Fibroblast of pulmonary artery (primary cell): ENCODE measurements at regions not wholly inside any gene's neighbourhood (a gene's known extent, or its start where the extent isn't known, plus 50 kb on each side); places are given as distances from the start of the nearest gene placed in this dataset.
"Not testable (repeated sequence)": the region's sequence is repeated elsewhere in the genome, so short reads cannot be mapped to it uniquely, and the experiment has no call there.

Experiments
- DNase-seq: peaks from one replicate; pipeline ENCODE4 v3.0.0-alpha.2; 2010; ENCODE audit warnings: low read depth
- H3K4me3 ChIP-seq: replicated peaks from 2 replicates; pipeline ENCODE4 v1.5.1; 2011; ENCODE audit warnings: low read depth, mild to moderate bottlenecking, control low read depth, low read length, moderate library complexity
- TF ChIP-seq, protein P1 (sequence below): IDR thresholded peaks from 2 replicates; pipeline ENCODE4 v1.5.1; 2011; ENCODE audit warnings: mild to moderate bottlenecking, control low read depth, low read length, inconsistent platforms; ENCODE audit errors: missing control alignments

- not testable (repeated sequence) for H3K4me3 ChIP-seq, DNase-seq
These were observed 50.6 kb upstream of the GRHL3 start for GRCh38 chr1:24268555-24268954.

- no peak for DNase-seq
- TF ChIP-seq, protein P1, sequence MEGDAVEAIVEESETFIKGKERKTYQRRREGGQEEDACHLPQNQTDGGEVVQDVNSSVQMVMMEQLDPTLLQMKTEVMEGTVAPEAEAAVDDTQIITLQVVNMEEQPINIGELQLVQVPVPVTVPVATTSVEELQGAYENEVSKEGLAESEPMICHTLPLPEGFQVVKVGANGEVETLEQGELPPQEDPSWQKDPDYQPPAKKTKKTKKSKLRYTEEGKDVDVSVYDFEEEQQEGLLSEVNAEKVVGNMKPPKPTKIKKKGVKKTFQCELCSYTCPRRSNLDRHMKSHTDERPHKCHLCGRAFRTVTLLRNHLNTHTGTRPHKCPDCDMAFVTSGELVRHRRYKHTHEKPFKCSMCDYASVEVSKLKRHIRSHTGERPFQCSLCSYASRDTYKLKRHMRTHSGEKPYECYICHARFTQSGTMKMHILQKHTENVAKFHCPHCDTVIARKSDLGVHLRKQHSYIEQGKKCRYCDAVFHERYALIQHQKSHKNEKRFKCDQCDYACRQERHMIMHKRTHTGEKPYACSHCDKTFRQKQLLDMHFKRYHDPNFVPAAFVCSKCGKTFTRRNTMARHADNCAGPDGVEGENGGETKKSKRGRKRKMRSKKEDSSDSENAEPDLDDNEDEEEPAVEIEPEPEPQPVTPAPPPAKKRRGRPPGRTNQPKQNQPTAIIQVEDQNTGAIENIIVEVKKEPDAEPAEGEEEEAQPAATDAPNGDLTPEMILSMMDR, result no peak
- no peak overlapping the region for H3K4me3 ChIP-seq
These were observed 52.2 kb upstream of the GRHL3 start for GRCh38 chr1:24266998-24267397.

GRCh38 chr1:24266398-24266941 lies 52.7 kb upstream of the GRHL3 start:
- DNase-seq, result peak; percentile 62
- no peak overlapping the region for H3K4me3 ChIP-seq
- TF ChIP-seq, protein P1, result no peak

GRCh38 chr1:24263746-24264145 lies 55.4 kb upstream of the GRHL3 start:
- no peak for DNase-seq
- H3K4me3 ChIP-seq, result no peak overlapping the region
- TF ChIP-seq, protein P1, result no peak

DNA sequence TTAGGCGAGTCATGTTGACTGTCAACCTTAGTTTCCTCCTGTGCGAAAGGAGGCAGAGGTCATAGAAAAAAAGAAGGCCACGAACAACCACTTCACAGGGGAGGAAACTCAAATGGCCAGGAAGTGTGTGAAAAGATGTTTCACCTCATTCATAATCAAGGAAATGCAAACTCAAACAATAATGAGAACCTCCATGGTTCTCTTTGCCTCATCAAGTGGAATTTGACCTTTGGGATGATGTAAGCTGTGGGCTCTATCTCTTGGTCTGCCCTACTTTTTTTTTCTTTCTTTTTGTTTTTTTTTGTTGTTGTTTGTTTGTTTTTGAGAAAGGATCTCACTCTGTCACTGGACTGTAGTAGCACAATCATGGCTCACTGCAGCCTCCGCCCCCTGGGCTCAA lies 55.9 kb upstream of the GRHL3 start:
- no peak overlapping the region for H3K4me3 ChIP-seq
- no peak for DNase-seq
- TF ChIP-seq, protein P1, result no peak

DNA sequence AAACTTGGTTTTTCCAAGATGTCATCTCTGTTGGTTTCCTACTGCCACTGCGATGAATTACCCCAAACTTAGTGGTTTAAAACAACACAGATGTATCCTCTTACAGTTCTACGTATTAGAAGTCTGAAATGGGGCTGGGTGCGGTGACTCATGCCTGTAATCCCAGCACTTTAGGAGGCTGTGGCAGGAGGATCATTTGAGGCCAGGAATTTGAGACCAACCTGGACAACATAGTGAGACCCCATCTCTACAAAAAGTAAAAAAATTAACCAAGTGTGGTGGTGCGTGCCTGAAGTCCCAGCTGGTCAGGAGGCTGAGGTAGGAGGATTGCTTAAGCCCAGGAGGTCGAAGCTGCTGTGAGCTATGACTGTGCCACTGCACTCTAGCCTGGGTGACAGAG lies 57.2 kb upstream of the GRHL3 start:
- TF ChIP-seq, protein P1, result no peak
- H3K4me3 ChIP-seq, result no peak overlapping the region
- DNase-seq, result no peak

DNA sequence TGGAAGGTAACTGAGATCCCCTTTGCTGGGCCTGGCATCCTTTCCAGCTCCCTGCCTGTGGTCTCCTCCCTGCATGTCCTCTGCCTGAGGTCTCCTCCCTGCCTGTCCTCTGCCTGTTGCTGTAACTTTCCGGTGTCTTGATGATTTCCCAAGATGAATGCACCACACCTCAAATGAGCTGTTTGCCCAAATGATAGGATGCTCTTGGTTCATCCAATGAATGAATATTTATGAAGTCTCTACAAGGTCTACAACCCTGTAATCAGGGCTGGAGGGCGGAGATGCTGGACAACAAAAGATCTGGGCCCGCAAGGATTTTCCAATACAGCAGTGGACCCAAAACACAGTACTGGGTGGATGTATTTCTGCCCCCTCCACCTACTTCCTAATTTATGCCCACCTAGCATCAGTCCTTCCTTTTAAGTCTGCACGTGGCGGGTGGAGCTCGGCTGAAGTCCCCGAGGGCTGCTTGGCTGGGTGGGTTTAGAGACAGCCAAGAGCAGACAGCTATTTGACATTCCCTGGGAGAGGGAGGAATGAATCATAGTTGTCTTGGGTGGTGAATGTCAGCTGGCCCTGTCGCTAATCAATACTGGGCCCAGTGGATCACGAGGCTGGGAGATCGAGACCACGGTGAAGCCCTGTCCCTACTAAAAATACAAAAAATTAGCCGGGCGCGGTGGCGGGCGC lies 60.3 kb upstream of the GRHL3 start:
- TF ChIP-seq, protein P1, result no peak
- H3K4me3 ChIP-seq, result no peak overlapping the region
- no peak for DNase-seq
